ENCODE measurements at regions not wholly inside any gene's neighbourhood (a gene's known extent, or its start where the extent isn't known, plus 50 kb on each side); places are given as distances from the start of the nearest gene placed in this dataset.

GRCh38 chr10:83458611-83459010 lies 680.7 kb upstream of the GHITM start:
- 93 to 98% (median 96%) methylated on average over 13 of the region's 13 CpGs for WGBS, 3 donors
- TF ChIP-seq POLR2A (IDR thresholded peaks at IDR 0.05): no peak
- TF ChIP-seq CTCF (IDR thresholded peaks at IDR 0.05): no peak
- no peak for TF ChIP-seq EP300 (IDR thresholded peaks at IDR 0.05)
- no peaks in the 10 kb centered on the region for H3K36me3 ChIP-seq

GRCh38 chr10:83459124-83459523 lies 680.2 kb upstream of the GHITM start:
- intact Hi-C loops (cut with DNase I): no loop called here
- Histone ChIP-seq H3K9me3 (peaks cover 0 to 4% of the 10 kb centered on the region in 2 donors), H3K36me3 (no peaks in the 10 kb centered on the region), H3K4me1 (ENCODE audit: insufficient read depth) (no peaks in the 10 kb centered on the region), H3K4me3 (no peak overlapping the region), H3K27ac (no peak overlapping the region), H3K27me3 (no peaks in the 10 kb centered on the region)
- WGBS, 3 donors: 92 to 94% (median 94%) methylated on average over 7 of the region's 7 CpGs
- DNase-seq: no peak
- TF ChIP-seq EP300 (IDR thresholded peaks at IDR 0.05): no peak
- TF ChIP-seq CTCF (IDR thresholded peaks at IDR 0.05): no peak
- no peak for TF ChIP-seq POLR2A (IDR thresholded peaks at IDR 0.05)

More at GRCh38 chr10:83458611-83459010, 680.7 kb upstream of the GHITM start:
- intact Hi-C loops (cut with DNase I): no loop called here
- no peaks in the 10 kb centered on the region for H3K4me1 ChIP-seq (ENCODE audit: insufficient read depth)
- no peak overlapping the region for H3K4me3 ChIP-seq
- no peaks in the 10 kb centered on the region for H3K27me3 ChIP-seq
- no peak overlapping the region for H3K27ac ChIP-seq
- H3K9me3 ChIP-seq: peaks cover 0 to 4% of the 10 kb centered on the region in 2 donors
- DNase-seq: no peak

GRCh38 chr10:83469728-83470331 lies 669.5 kb upstream of the GHITM start:
- Histone ChIP-seq H3K4me3 (no peak overlapping the region), H3K9me3 (no peaks in the 10 kb centered on the region), H3K27ac (no peak overlapping the region), H3K27me3 (peaks cover 2% of the 10 kb centered on the region), H3K4me1 (ENCODE audit: insufficient read depth) (no peaks in the 10 kb centered on the region), H3K36me3 (no peaks in the 10 kb centered on the region)
- DNase-seq: no peak
- 59 to 86% (median 86%) methylated on average over 2 of the region's 2 CpGs for WGBS, 3 donors
- intact Hi-C loops (cut with DNase I): no loop called here
- TF ChIP-seq CTCF (IDR thresholded peaks at IDR 0.05) (no peak), POLR2A (IDR thresholded peaks at IDR 0.05) (no peak), EP300 (IDR thresholded peaks at IDR 0.05) (no peak)

DNA sequence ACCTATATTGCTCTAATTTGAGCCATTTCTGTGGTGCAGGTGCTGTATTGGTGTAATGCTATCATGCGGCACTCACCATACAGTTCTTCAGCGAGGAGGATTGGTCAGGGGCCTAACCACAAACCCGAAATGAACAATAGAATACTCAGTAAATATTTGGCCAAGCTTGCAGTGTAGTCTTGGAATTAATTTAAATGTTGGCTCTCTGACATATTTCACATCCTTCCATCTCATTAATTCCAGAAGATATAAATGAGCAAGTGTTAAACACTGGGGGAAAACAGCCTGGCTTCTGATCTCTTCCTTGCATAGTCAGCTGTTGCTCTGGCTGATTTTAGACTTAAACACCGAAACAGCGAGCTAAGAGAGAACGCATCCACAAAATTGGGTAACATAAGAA lies 663.1 kb upstream of the GHITM start:
- TF ChIP-seq CTCF (IDR thresholded peaks at IDR 0.05): no peak
- no peak for TF ChIP-seq EP300 (IDR thresholded peaks at IDR 0.05)
- TF ChIP-seq POLR2A (IDR thresholded peaks at IDR 0.05): no peak
- Histone ChIP-seq H3K27me3 (no peaks in the 10 kb centered on the region), H3K27ac (no peak overlapping the region), H3K9me3 (no peaks in the 10 kb centered on the region), H3K4me3 (no peak overlapping the region), H3K36me3 (no peaks in the 10 kb centered on the region), H3K4me1 (ENCODE audit: insufficient read depth) (no peaks in the 10 kb centered on the region)
- DNase-seq: no peak
- intact Hi-C loops (cut with DNase I): no loop called here
- 91 to 93% (median 91%) methylated on average over 6 of the region's 6 CpGs for WGBS, 3 donors
